Keratinocyte (primary cell): ENCODE measurements at regions not wholly inside any gene's neighbourhood (a gene's known extent, or its start where the extent isn't known, plus 50 kb on each side); places are given as distances from the start of the nearest gene placed in this dataset.

ENCODE experiments used
- CTCF ChIP-seq, 3 experiments: IDR thresholded peaks in 1 of 3; conservative IDR thresholded peaks in 1 of 3; optimal IDR thresholded peaks in 1 of 3; 2 replicates in 2 of 3; 3 replicates in 1 of 3; pipeline versions ENCODE3 to v1.5.1; 2011; ENCODE audit warnings: low read length in 3 of 3, mild to moderate bottlenecking in 3 of 3, moderate library complexity in 2 of 3, control low read depth in 1 of 3, inconsistent platforms in 1 of 3; ENCODE audit not compliant: insufficient read depth in 2 of 3; ENCODE audit errors: extremely low read depth in 1 of 3
- EZH2 ChIP-seq: IDR thresholded peaks from one replicate; pipeline ENCODE4 v1.6.1; 2012; ENCODE audit warnings: inconsistent platforms, mild to moderate bottlenecking, low read length, moderate library complexity

DNA sequence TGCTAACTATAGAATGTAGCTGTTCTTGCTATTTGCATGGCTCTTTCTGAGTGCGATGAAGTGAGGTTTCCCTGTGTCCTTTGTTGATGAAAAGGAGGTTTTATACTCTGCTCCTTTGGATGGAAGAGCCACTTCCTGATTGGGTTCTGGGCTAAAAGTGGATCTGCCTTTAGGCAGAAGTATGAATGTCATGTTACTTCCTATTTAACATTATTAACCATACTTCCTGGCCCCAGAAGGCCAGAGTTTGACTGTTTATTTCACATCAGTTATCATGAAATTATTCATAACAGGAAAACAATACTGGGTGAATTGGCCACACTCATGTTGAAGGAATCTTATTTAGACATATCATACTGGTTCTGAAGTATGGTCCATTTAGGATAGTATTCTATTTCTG lies 386.2 kb downstream of the PCDH7 start:
- no peak for TF ChIP-seq CTCF (optimal IDR thresholded peaks at IDR 0.05 in 1 of 3, IDR thresholded peaks at IDR 0.05 in 1 of 3, conservative IDR thresholded peaks at IDR 0.05 in 1 of 3; ENCODE audit: extremely low read depth in 1 of 3, insufficient read depth in 2 of 3, low read length in 3 of 3)
- TF ChIP-seq EZH2: no peak
